ENCODE measurements at regions not wholly inside any gene's neighbourhood (a gene's known extent, or its start where the extent isn't known, plus 50 kb on each side); places are given as distances from the start of the nearest gene placed in this dataset.

DNA sequence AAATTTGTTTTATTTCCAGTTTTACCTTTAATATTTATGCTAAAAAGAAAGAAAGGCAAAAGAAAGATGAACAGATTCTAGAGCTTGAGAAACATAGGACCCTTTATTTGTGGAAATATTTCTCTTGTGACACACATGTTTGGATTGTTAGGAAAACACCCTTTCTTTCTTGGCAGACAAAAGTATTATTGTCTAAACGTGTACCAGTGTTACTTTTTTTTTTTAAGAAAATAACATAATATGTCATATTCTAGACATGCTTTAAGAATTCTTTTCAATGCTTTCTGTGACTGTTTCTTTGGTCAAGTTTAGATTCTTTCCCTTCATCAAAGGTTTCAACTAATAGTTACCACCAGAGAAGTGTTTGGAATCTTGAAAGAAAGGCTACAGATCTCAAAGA lies 183.4 kb upstream of the CNR1 start:
- Histone ChIP-seq H3K27me3 (ENCODE audit: low read length) (no peaks in the 10 kb centered on the region), H3K79me2 (ENCODE audit: insufficient read depth, low read length) (no peaks in the 10 kb centered on the region), H2AFZ (ENCODE audit: low read depth, low read length, severe bottlenecking) (no peak overlapping the region), H4K20me1 (ENCODE audit: low read depth, low read length) (no peaks in the 10 kb centered on the region), H3K9me3 (ENCODE audit: insufficient read depth, low read length) (no peaks in the 10 kb centered on the region), H3K36me3 (ENCODE audit: low read length) (0 out of 2 replicates have a peak, but pooled peaks cover 4% of the 10 kb centered on the region), H3K4me2 (ENCODE audit: low read depth, low read length, poor library complexity, severe bottlenecking) (no peak overlapping the region), H3F3A (ENCODE audit: insufficient read depth) (no peaks in the 10 kb centered on the region), H3K27ac (ENCODE audit: low read depth, low read length) (no peak overlapping the region), H3K4me3 (ENCODE audit: insufficient read depth, low read length, poor library complexity, severe bottlenecking) (no peak overlapping the region), H3K9me2 (replicated peaks; ENCODE audit: insufficient read depth, low read length) (no peaks in the 10 kb centered on the region), H3K9ac (ENCODE audit: low read length) (no peak overlapping the region)
- TF ChIP-seq EZH2phosphoT487 (conservative IDR thresholded peaks at IDR 0.05; ENCODE audit: low read length) = no peak
- TF ChIP-seq, protein P1, sequence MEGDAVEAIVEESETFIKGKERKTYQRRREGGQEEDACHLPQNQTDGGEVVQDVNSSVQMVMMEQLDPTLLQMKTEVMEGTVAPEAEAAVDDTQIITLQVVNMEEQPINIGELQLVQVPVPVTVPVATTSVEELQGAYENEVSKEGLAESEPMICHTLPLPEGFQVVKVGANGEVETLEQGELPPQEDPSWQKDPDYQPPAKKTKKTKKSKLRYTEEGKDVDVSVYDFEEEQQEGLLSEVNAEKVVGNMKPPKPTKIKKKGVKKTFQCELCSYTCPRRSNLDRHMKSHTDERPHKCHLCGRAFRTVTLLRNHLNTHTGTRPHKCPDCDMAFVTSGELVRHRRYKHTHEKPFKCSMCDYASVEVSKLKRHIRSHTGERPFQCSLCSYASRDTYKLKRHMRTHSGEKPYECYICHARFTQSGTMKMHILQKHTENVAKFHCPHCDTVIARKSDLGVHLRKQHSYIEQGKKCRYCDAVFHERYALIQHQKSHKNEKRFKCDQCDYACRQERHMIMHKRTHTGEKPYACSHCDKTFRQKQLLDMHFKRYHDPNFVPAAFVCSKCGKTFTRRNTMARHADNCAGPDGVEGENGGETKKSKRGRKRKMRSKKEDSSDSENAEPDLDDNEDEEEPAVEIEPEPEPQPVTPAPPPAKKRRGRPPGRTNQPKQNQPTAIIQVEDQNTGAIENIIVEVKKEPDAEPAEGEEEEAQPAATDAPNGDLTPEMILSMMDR (IDR thresholded peaks at IDR 0.05; ENCODE audit: insufficient read depth, low read length, poor library complexity, severe bottlenecking) = no peak

DNA sequence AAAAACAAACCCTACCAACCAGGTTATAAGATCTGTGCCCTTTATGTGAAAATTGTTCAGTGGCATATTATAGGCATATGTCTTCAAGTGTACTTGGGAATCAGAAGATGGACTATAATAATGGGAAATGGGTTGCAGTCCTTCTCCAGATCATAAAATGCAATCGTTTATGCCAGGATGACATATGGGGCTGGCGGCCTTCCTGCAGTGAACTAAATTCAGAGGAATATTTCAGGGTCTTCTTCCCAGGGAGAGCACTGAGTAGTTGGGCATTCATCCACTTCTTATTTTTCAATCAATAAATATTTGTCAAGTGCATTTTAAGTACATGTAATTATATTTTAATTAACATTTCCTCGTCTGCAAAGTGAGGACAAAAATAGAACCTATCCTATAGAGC lies 176.2 kb upstream of the CNR1 start:
- no peak for TF ChIP-seq EZH2phosphoT487 (conservative IDR thresholded peaks at IDR 0.05; ENCODE audit: low read length)
- TF ChIP-seq, protein P1 (IDR thresholded peaks at IDR 0.05; ENCODE audit: insufficient read depth, low read length, poor library complexity, severe bottlenecking) = no peak

DNA sequence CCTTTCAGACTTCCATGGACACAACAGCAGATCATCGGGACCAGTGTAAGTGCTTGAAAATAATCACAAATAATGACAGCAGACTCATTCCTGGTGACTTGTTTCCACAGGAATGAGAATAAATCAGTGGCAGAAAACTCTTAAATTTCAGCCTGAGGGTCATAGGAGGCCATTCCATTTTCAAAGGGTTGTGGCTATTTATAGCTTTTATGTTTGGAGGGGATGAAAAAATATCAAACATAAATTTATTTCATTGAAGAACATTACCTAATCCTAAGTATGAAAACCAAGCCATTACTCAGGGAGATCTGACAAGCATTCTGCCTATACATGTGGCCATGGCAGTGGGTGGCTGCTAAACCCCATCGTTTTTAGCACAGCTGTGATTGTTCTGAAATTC lies 173.6 kb upstream of the CNR1 start:
- H3K4me2 ChIP-seq (ENCODE audit: low read depth, low read length, poor library complexity, severe bottlenecking) = no peak overlapping the region
- H3K36me3 ChIP-seq (ENCODE audit: low read length) = no peaks in the 10 kb centered on the region
- H3K4me3 ChIP-seq (ENCODE audit: insufficient read depth, low read length, poor library complexity, severe bottlenecking) = no peak overlapping the region
- H3K27ac ChIP-seq (ENCODE audit: low read depth, low read length) = no peak overlapping the region
- no peaks in the 10 kb centered on the region for H3K9me3 ChIP-seq (ENCODE audit: insufficient read depth, low read length)
- H3K79me2 ChIP-seq (ENCODE audit: insufficient read depth, low read length) = no peaks in the 10 kb centered on the region
- H4K20me1 ChIP-seq (ENCODE audit: low read depth, low read length) = no peaks in the 10 kb centered on the region
- no peaks in the 10 kb centered on the region for H3K27me3 ChIP-seq (ENCODE audit: low read length)
- H3K9me2 ChIP-seq (replicated peaks; ENCODE audit: insufficient read depth, low read length) = no peaks in the 10 kb centered on the region
- H3F3A ChIP-seq (ENCODE audit: insufficient read depth) = no peaks in the 10 kb centered on the region
- TF ChIP-seq, protein P1 (IDR thresholded peaks at IDR 0.05; ENCODE audit: insufficient read depth, low read length, poor library complexity, severe bottlenecking) = no peak
- no peak for TF ChIP-seq EZH2phosphoT487 (conservative IDR thresholded peaks at IDR 0.05; ENCODE audit: low read length)
- H3K9ac ChIP-seq (ENCODE audit: low read length) = no peak overlapping the region
- H2AFZ ChIP-seq (ENCODE audit: low read depth, low read length, severe bottlenecking) = no peak overlapping the region

More for the DNA sequence above, 176.2 kb upstream of the CNR1 start:
- Histone ChIP-seq H3K4me3 (ENCODE audit: insufficient read depth, low read length, poor library complexity, severe bottlenecking) (no peak overlapping the region), H3K9me3 (ENCODE audit: insufficient read depth, low read length) (no peaks in the 10 kb centered on the region), H3K9ac (ENCODE audit: low read length) (no peak overlapping the region), H4K20me1 (ENCODE audit: low read depth, low read length) (no peaks in the 10 kb centered on the region), H3K36me3 (ENCODE audit: low read length) (no peaks in the 10 kb centered on the region), H3F3A (ENCODE audit: insufficient read depth) (no peaks in the 10 kb centered on the region), H3K27ac (ENCODE audit: low read depth, low read length) (no peak overlapping the region), H3K9me2 (replicated peaks; ENCODE audit: insufficient read depth, low read length) (no peaks in the 10 kb centered on the region), H3K79me2 (ENCODE audit: insufficient read depth, low read length) (no peaks in the 10 kb centered on the region), H3K27me3 (ENCODE audit: low read length) (no peaks in the 10 kb centered on the region), H2AFZ (ENCODE audit: low read depth, low read length, severe bottlenecking) (no peak overlapping the region), H3K4me2 (ENCODE audit: low read depth, low read length, poor library complexity, severe bottlenecking) (no peak overlapping the region)
